ENCODE measurements at regions not wholly inside any gene's neighbourhood (a gene's known extent, or its start where the extent isn't known, plus 50 kb on each side); places are given as distances from the start of the nearest gene placed in this dataset.

GRCh38 chr1:30610917-30611316 is 112.5 kb downstream of the MATN1 start:
- H3K4me1 ChIP-seq (ENCODE audit: control insufficient read depth, insufficient read depth, low read length, poor library complexity, severe bottlenecking): no peaks in the 10 kb centered on the region

DNA sequence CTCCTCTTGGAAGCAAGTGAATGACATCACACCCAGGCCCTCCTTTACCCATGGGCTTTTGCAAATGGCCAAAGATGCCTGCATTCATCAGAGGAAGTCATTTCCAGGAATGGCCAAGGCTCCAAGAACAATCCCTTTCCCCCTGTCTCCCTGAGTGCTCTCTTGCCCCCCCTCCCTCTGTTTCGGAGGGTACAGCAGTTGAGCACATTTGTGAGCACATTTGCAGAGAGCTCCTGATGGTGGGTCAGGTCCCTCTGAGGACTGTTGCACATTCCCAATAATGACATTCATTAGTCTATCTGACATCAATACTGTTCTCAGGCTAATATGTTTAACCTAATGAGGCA is 113.4 kb downstream of the MATN1 start:
- DNase-seq: no peak
- Histone ChIP-seq H3K36me3 (ENCODE audit: control insufficient read depth, insufficient read depth, low read length) (no peaks in the 10 kb centered on the region), H3K4me3 (ENCODE audit: insufficient read depth, low read depth, low read length, poor library complexity, severe bottlenecking) (no peak overlapping the region), H3K4me1 (ENCODE audit: control insufficient read depth, insufficient read depth, low read length, poor library complexity, severe bottlenecking) (no peaks in the 10 kb centered on the region), H3K27ac (ENCODE audit: insufficient read depth, low read length, poor library complexity, severe bottlenecking) (no peak overlapping the region), H3K9me3 (ENCODE audit: control insufficient read depth, low read length) (no peaks in the 10 kb centered on the region), H3K27me3 (replicated peaks; ENCODE audit: control insufficient read depth, insufficient read depth, low read length, poor library complexity, severe bottlenecking) (no peaks in the 10 kb centered on the region)

More at GRCh38 chr1:30610917-30611316, 112.5 kb downstream of the MATN1 start:
- Histone ChIP-seq H3K9me3 (ENCODE audit: control insufficient read depth, low read length) (no peaks in the 10 kb centered on the region), H3K27ac (ENCODE audit: insufficient read depth, low read length, poor library complexity, severe bottlenecking) (no peak overlapping the region), H3K4me3 (ENCODE audit: insufficient read depth, low read depth, low read length, poor library complexity, severe bottlenecking) (no peak overlapping the region), H3K27me3 (replicated peaks; ENCODE audit: control insufficient read depth, insufficient read depth, low read length, poor library complexity, severe bottlenecking) (no peaks in the 10 kb centered on the region), H3K36me3 (ENCODE audit: control insufficient read depth, insufficient read depth, low read length) (no peaks in the 10 kb centered on the region)
- no peak for DNase-seq

DNA sequence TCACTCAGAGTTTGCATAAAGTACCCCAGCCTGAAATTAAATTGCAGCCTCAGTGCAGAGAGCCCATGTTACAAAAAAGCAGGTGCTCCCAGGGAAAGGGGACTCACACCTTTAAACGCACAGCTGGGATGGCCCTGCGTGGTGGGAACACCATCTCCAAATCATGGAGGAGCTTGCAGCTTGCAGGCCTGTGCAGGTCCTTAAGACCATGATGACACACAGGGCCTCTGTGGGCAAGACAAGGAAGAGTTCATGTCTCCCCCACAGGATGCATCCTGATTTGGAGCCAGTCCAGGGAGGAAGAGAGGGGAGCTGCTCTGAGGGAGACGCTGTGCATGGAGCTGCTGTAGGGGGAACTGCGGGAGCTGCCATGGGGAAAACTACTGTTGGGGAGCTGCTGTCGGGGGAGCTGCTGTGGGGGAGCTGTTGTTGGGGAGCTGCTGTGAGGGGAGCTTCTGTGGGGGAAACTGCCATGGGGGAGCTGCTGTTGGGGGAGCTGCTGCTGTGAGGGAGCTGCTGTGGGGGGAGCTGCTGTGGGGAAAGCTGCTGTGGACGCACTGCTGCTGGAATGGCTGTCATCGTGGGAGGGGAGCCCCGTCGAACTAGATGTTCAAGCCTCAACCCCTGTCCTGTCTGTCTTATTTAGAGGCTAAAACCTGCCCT is 113.9 kb downstream of the MATN1 start:
- Histone ChIP-seq H3K4me3 (ENCODE audit: insufficient read depth, low read depth, low read length, poor library complexity, severe bottlenecking) (no peak overlapping the region), H3K27ac (ENCODE audit: insufficient read depth, low read length, poor library complexity, severe bottlenecking) (no peak overlapping the region)
- DNase-seq: no peak

GRCh38 chr1:30607723-30608122 is 115.7 kb downstream of the MATN1 start:
- H3K36me3 ChIP-seq (ENCODE audit: control insufficient read depth, insufficient read depth, low read length): no peaks in the 10 kb centered on the region
- H3K27ac ChIP-seq (ENCODE audit: insufficient read depth, low read length, poor library complexity, severe bottlenecking): no peak overlapping the region
- H3K9me3 ChIP-seq (ENCODE audit: control insufficient read depth, low read length): no peaks in the 10 kb centered on the region
- no peaks in the 10 kb centered on the region for H3K4me1 ChIP-seq (ENCODE audit: control insufficient read depth, insufficient read depth, low read length, poor library complexity, severe bottlenecking)
- H3K4me3 ChIP-seq (ENCODE audit: insufficient read depth, low read depth, low read length, poor library complexity, severe bottlenecking): no peak overlapping the region
- no peaks in the 10 kb centered on the region for H3K27me3 ChIP-seq (replicated peaks; ENCODE audit: control insufficient read depth, insufficient read depth, low read length, poor library complexity, severe bottlenecking)
- no peak for DNase-seq

More for the DNA sequence above, 113.9 kb downstream of the MATN1 start:
- Histone ChIP-seq H3K36me3 (ENCODE audit: control insufficient read depth, insufficient read depth, low read length) (no peaks in the 10 kb centered on the region), H3K4me1 (ENCODE audit: control insufficient read depth, insufficient read depth, low read length, poor library complexity, severe bottlenecking) (no peaks in the 10 kb centered on the region), H3K27me3 (replicated peaks; ENCODE audit: control insufficient read depth, insufficient read depth, low read length, poor library complexity, severe bottlenecking) (no peaks in the 10 kb centered on the region), H3K9me3 (ENCODE audit: control insufficient read depth, low read length) (no peaks in the 10 kb centered on the region)

DNA sequence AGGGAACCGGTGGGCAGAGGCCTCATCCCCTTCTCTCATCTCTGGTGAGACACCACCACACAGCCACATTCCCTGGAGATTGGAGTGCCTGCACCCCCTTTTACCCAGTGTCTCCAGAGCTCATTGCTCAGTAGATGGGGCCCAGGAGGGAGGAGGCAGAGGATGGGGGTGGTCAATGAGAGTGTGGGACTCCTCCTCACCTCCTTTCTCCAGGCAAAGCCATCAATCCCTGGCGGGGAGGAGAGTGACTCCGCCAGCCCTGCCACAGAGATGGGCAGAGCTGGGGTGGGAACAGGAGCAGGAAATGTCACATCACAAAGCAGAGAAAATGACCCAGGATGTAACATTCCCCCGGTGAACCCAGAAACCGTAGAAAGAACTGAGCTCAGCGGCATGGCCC is 117.2 kb downstream of the MATN1 start:
- Histone ChIP-seq H3K27me3 (replicated peaks; ENCODE audit: control insufficient read depth, insufficient read depth, low read length, poor library complexity, severe bottlenecking) (no peaks in the 10 kb centered on the region), H3K4me3 (ENCODE audit: insufficient read depth, low read depth, low read length, poor library complexity, severe bottlenecking) (no peak overlapping the region), H3K9me3 (ENCODE audit: control insufficient read depth, low read length) (no peaks in the 10 kb centered on the region), H3K27ac (ENCODE audit: insufficient read depth, low read length, poor library complexity, severe bottlenecking) (no peak overlapping the region), H3K4me1 (ENCODE audit: control insufficient read depth, insufficient read depth, low read length, poor library complexity, severe bottlenecking) (no peaks in the 10 kb centered on the region), H3K36me3 (ENCODE audit: control insufficient read depth, insufficient read depth, low read length) (no peaks in the 10 kb centered on the region)
- no peak for DNase-seq

DNA sequence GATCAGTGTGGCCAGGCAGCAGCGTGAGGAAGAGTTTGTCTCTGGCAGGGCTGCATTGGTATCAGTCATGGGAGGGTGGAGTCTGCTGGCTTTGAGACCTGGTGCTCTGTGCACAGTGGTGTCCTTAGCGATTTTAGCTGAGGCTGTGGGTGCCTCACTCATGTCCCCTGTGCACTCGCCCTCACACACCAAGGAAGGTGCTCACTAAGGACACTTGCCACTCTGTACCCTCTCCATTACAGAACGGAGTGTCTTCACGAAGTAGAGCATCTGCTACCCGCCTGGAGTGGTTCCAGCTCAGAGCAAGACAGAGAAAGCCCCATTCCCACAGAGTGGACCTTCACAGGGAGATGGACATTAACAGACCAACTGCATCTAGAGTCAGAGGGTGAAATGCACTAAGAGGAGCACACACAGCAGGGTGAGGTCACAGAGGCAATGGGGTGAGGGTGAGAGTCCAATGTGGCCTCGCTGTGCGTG is 117.9 kb downstream of the MATN1 start:
- Histone ChIP-seq H3K4me3 (ENCODE audit: insufficient read depth, low read depth, low read length, poor library complexity, severe bottlenecking) (no peak overlapping the region), H3K27ac (ENCODE audit: insufficient read depth, low read length, poor library complexity, severe bottlenecking) (no peak overlapping the region), H3K4me1 (ENCODE audit: control insufficient read depth, insufficient read depth, low read length, poor library complexity, severe bottlenecking) (no peaks in the 10 kb centered on the region), H3K9me3 (ENCODE audit: control insufficient read depth, low read length) (no peaks in the 10 kb centered on the region), H3K36me3 (ENCODE audit: control insufficient read depth, insufficient read depth, low read length) (no peaks in the 10 kb centered on the region), H3K27me3 (replicated peaks; ENCODE audit: control insufficient read depth, insufficient read depth, low read length, poor library complexity, severe bottlenecking) (no peaks in the 10 kb centered on the region)
- DNase-seq: no peak

- no peaks in the 10 kb centered on the region for H3K27me3 ChIP-seq (replicated peaks; ENCODE audit: control insufficient read depth, insufficient read depth, low read length, poor library complexity, severe bottlenecking)
- DNase-seq: no peak
- H3K27ac ChIP-seq (ENCODE audit: insufficient read depth, low read length, poor library complexity, severe bottlenecking): no peak overlapping the region
- no peaks in the 10 kb centered on the region for H3K36me3 ChIP-seq (ENCODE audit: control insufficient read depth, insufficient read depth, low read length)
- no peaks in the 10 kb centered on the region for H3K9me3 ChIP-seq (ENCODE audit: control insufficient read depth, low read length)
- no peaks in the 10 kb centered on the region for H3K4me1 ChIP-seq (ENCODE audit: control insufficient read depth, insufficient read depth, low read length, poor library complexity, severe bottlenecking)
- H3K4me3 ChIP-seq (ENCODE audit: insufficient read depth, low read depth, low read length, poor library complexity, severe bottlenecking): no peak overlapping the region
Measured at GRCh38 chr1:30604801-30605440, 118.5 kb downstream of the MATN1 start.

DNA sequence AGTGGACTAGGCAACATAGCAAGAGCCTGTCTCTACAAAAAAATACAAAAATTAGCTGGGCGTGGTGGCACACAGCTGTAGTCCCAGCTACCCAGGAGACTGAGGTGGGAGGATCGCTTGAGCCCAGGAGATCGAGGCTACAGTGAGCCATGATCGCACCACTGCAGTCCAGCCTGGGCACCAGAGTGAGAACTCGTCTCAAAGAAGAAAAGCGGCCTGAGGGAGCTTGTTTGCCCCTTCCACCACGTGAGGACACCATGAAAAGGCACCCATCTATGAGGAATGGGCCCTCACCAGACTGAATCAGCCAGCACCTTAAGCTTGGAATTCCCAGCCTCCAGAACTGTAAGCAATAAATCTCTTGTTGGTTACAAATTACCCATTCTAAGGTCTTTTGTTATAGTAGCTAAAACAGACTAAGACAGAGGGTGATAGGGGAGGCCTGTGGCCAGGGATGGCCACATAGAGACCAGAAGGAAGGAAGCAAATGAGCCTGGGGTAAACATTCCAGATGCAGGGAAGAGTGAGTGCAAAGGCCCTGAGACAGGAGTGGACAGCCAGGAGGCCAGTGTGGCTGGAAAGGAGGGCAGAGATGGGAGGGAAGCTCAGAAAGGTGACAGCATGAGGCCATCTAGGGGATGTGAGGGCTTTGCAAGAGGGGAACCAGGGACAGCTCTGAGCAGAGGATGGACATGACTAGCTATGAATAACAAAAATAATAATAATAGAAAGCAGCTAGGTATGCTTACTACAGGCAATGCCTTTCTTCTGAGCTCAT is 120.1 kb downstream of the MATN1 start:
- H3K4me3 ChIP-seq (ENCODE audit: insufficient read depth, low read depth, low read length, poor library complexity, severe bottlenecking): no peak overlapping the region

DNA sequence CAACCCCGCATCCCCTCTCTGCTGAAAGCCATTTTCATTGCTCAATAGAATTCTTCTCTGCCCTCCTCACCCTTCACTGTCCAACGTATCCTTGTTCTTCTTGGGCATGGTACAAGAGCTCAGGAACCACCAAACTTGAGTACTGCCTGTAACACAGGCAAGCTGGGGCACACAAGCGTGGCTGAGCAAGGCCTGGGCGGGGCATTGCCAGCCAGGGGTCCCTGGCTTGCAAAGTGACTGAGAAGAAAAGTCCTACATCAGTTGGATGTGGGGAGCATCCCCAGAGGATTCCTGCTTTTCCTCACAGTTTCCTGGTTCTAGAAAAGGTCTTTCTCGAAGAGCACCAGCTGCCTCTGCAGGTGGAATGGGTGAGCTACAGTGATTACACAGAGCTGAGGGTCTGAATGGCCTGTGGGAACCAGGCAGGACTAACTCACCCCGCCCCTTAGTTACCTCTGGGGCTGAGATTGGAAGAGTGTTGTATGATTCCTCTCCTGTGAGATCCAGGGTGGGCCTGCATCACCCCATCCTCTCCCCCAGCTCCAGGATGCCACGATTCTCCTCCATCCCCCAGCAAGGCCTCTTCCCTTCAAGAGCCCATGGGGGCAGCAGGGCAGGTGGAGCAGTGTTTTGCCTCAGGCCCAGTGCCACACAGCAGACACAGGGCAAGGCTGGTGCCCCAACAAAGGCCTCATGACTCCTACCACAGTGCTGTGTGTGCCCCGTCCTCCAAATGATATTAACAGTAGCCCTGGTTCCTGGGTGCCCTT is 121.9 kb downstream of the MATN1 start:
- Histone ChIP-seq H3K27ac (ENCODE audit: insufficient read depth, low read length, poor library complexity, severe bottlenecking) (no peak overlapping the region), H3K4me1 (ENCODE audit: control insufficient read depth, insufficient read depth, low read length, poor library complexity, severe bottlenecking) (no peaks in the 10 kb centered on the region), H3K27me3 (replicated peaks; ENCODE audit: control insufficient read depth, insufficient read depth, low read length, poor library complexity, severe bottlenecking) (no peaks in the 10 kb centered on the region), H3K4me3 (ENCODE audit: insufficient read depth, low read depth, low read length, poor library complexity, severe bottlenecking) (no peak overlapping the region), H3K9me3 (ENCODE audit: control insufficient read depth, low read length) (no peaks in the 10 kb centered on the region), H3K36me3 (ENCODE audit: control insufficient read depth, insufficient read depth, low read length) (no peaks in the 10 kb centered on the region)
- DNase-seq: no peak

More for the DNA sequence above, 120.1 kb downstream of the MATN1 start:
- Histone ChIP-seq H3K27me3 (replicated peaks; ENCODE audit: control insufficient read depth, insufficient read depth, low read length, poor library complexity, severe bottlenecking) (no peaks in the 10 kb centered on the region), H3K4me1 (ENCODE audit: control insufficient read depth, insufficient read depth, low read length, poor library complexity, severe bottlenecking) (no peaks in the 10 kb centered on the region), H3K9me3 (ENCODE audit: control insufficient read depth, low read length) (no peaks in the 10 kb centered on the region), H3K36me3 (ENCODE audit: control insufficient read depth, insufficient read depth, low read length) (no peaks in the 10 kb centered on the region), H3K27ac (ENCODE audit: insufficient read depth, low read length, poor library complexity, severe bottlenecking) (no peak overlapping the region)
- no peak for DNase-seq
